ENCODE measurements at regions not wholly inside any gene's neighbourhood (a gene's known extent, or its start where the extent isn't known, plus 50 kb on each side); places are given as distances from the start of the nearest gene placed in this dataset.

- DNase-seq (ENCODE audit: low spot score) = no peak
- no peak for TF ChIP-seq CTCF (IDR thresholded peaks at IDR 0.05; ENCODE audit: borderline replicate concordance, control extremely low read depth, extremely low read depth, insufficient read depth, missing control alignments)
- in situ Hi-C loops (cut with MboI; ENCODE audit: low sequenced_read_pairs, unreplicated experiment) = no loop called here
Measured at GRCh38 chr6:8245726-8246125, 143.4 kb upstream of the EEF1E1 start.

GRCh38 chr6:8243475-8243874 lies 141.1 kb upstream of the EEF1E1 start:
- DNase-seq (ENCODE audit: low spot score) = no peak
- TF ChIP-seq CTCF (IDR thresholded peaks at IDR 0.05; ENCODE audit: borderline replicate concordance, control extremely low read depth, extremely low read depth, insufficient read depth, missing control alignments) = no peak
- in situ Hi-C loops (cut with MboI; ENCODE audit: low sequenced_read_pairs, unreplicated experiment) = no loop called here

- TF ChIP-seq CTCF (IDR thresholded peaks at IDR 0.05; ENCODE audit: borderline replicate concordance, control extremely low read depth, extremely low read depth, insufficient read depth, missing control alignments) = no peak
- in situ Hi-C loops (cut with MboI; ENCODE audit: low sequenced_read_pairs, unreplicated experiment) = no loop called here
- DNase-seq (ENCODE audit: low spot score) = no peak
Measured at GRCh38 chr6:8242885-8243284, 140.5 kb upstream of the EEF1E1 start.

- TF ChIP-seq CTCF (IDR thresholded peaks at IDR 0.05; ENCODE audit: borderline replicate concordance, control extremely low read depth, extremely low read depth, insufficient read depth, missing control alignments) = no peak
- no peak for DNase-seq (ENCODE audit: low spot score)
- in situ Hi-C loops (cut with MboI; ENCODE audit: low sequenced_read_pairs, unreplicated experiment) = no loop called here
Measured at GRCh38 chr6:8240301-8240700, 138.0 kb upstream of the EEF1E1 start.

GRCh38 chr6:8238773-8239683 lies 136.7 kb upstream of the EEF1E1 start:
- TF ChIP-seq CTCF (IDR thresholded peaks at IDR 0.05; ENCODE audit: borderline replicate concordance, control extremely low read depth, extremely low read depth, insufficient read depth, missing control alignments) = no peak
- in situ Hi-C loops (cut with MboI; ENCODE audit: low sequenced_read_pairs, unreplicated experiment) = no loop called here
- DNase-seq (ENCODE audit: low spot score) = no peak

GRCh38 chr6:8237668-8238067 lies 135.3 kb upstream of the EEF1E1 start:
- DNase-seq (ENCODE audit: low spot score) = no peak
- in situ Hi-C loops (cut with MboI; ENCODE audit: low sequenced_read_pairs, unreplicated experiment) = no loop called here
- no peak for TF ChIP-seq CTCF (IDR thresholded peaks at IDR 0.05; ENCODE audit: borderline replicate concordance, control extremely low read depth, extremely low read depth, insufficient read depth, missing control alignments)

Measured in GM13976 (cell line).